Keratinocyte (primary cell): ENCODE measurements at regions not wholly inside any gene's neighbourhood (a gene's known extent, or its start where the extent isn't known, plus 50 kb on each side); places are given as distances from the start of the nearest gene placed in this dataset.

Experiments
- EZH2 ChIP-seq: IDR thresholded peaks from one replicate; pipeline ENCODE4 v1.6.1; 2012; ENCODE audit warnings: inconsistent platforms, mild to moderate bottlenecking, low read length, moderate library complexity
- TF ChIP-seq, protein P1 (sequence below), 3 experiments: IDR thresholded peaks in 1 of 3; conservative IDR thresholded peaks in 1 of 3; optimal IDR thresholded peaks in 1 of 3; 2 replicates in 2 of 3; 3 replicates in 1 of 3; pipeline versions ENCODE3 to v1.5.1; 2011; ENCODE audit warnings: low read length in 3 of 3, mild to moderate bottlenecking in 3 of 3, moderate library complexity in 2 of 3, control low read depth in 1 of 3, inconsistent platforms in 1 of 3; ENCODE audit not compliant: insufficient read depth in 2 of 3; ENCODE audit errors: extremely low read depth in 1 of 3

DNA sequence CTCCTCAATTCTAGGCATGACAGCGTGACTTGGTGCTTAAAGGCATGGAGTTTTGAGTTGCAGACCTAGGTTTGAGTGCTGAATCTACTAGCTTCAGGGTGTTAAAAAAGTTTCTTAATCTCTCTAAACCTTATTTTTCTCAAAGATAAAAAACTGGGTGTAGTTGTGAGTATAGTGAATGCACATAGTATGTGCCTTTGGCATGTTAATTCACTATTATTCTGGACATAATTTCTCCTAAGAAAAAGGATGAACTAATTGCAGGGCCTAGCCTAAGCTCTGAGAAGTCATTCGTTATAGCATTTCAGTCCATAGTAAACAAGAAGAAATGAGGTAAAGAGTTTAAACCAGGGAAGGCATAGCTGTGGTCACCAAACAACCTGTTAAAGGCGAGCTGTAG, 149.0 kb downstream of the LACC1 start:
- TF ChIP-seq, protein P1, sequence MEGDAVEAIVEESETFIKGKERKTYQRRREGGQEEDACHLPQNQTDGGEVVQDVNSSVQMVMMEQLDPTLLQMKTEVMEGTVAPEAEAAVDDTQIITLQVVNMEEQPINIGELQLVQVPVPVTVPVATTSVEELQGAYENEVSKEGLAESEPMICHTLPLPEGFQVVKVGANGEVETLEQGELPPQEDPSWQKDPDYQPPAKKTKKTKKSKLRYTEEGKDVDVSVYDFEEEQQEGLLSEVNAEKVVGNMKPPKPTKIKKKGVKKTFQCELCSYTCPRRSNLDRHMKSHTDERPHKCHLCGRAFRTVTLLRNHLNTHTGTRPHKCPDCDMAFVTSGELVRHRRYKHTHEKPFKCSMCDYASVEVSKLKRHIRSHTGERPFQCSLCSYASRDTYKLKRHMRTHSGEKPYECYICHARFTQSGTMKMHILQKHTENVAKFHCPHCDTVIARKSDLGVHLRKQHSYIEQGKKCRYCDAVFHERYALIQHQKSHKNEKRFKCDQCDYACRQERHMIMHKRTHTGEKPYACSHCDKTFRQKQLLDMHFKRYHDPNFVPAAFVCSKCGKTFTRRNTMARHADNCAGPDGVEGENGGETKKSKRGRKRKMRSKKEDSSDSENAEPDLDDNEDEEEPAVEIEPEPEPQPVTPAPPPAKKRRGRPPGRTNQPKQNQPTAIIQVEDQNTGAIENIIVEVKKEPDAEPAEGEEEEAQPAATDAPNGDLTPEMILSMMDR (optimal IDR thresholded peaks at IDR 0.05 in 1 of 3, IDR thresholded peaks at IDR 0.05 in 1 of 3, conservative IDR thresholded peaks at IDR 0.05 in 1 of 3; ENCODE audit: extremely low read depth in 1 of 3, insufficient read depth in 2 of 3, low read length in 3 of 3) = no peak
- TF ChIP-seq EZH2 = no peak
